Activated gamma-delta T cell (primary cell): ENCODE measurements at regions not wholly inside any gene's neighbourhood (a gene's known extent, or its start where the extent isn't known, plus 50 kb on each side); places are given as distances from the start of the nearest gene placed in this dataset.

Experiments used
- DNase-seq: peaks from one replicate; lab custom pipeline; 2025; lab: John Stamatoyannopoulos, UW

DNA sequence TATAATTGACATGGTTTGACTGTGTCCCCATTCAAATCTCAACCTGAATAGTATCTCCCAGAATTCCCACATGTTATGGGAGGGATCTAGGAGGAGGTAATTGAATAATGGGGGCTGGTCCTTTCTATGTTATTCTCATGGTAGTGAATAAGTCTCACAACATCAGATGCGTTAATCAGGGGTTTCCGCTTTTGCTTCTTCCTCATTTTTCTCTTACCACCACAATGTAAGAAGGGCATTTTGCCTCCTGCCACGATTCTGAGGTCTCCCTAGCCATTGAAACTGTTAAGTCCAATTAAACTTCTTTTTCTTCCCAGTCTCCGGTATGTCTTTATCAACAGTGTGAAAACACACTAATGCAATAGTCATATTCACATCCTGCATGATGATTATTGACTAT, 1073.3 kb upstream of the CDH2 start:
- DNase-seq = no peak

DNA sequence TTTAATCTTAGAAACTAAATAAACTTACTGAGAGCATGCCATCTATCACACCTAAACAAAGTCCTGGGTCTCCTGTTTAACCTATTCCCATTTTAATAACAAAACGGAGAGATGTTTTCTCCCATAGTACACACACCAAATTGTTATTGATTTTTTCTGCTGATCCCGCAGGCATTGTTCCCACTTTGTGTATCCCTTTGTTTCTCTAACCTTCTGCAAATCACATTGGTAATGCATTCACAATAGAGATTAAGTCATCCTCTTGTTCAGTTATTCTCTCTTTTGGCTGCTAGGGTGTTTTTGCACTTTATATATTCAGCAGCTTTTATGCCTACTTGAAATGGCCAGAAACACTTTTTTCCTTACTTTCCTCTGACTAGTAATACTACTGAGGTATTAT, 1071.9 kb upstream of the CDH2 start:
- no peak for DNase-seq

DNA sequence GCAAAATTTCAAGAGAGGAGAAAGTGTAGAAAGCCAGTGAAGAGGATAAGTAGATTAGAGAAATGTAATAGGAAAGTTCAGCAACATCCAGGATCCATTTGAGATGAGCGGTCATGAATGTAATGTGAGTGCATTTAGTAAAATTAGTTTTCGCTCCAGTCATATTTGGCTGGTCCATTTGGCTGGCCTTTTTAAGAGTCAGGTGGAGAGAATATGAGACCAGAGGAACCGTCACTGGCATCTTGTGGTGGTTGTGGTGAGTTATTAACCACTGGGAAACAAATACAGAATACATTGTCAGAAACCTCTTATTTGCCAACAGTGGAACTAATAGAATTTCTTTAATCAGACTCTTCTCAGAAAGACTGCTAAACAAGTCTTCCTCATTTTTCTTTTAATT, 1064.3 kb upstream of the CDH2 start:
- DNase-seq = no peak

GRCh38 chr18:29234751-29235150, 1057.8 kb upstream of the CDH2 start:
- DNase-seq = no peak

DNA sequence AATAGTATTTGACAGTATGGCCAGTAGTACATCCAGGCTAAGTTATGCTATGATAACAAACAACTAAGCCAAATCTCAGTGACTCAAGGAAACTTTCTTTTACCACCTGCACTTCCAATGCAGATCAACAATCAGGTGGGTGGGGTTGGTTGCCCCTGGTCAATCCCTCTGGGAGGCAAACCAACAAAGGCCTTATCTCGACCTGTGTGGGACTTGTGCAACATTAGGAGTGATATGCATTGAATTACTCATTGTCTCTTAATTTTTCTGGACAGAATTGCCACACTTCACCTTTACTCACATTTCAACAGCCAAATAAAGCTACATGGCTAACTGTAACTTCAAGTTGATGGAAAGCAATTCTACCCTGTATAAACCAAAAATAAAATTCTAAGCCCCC, 1049.3 kb upstream of the CDH2 start:
- DNase-seq = no peak

GRCh38 chr18:29225351-29225750, 1048.4 kb upstream of the CDH2 start:
- no peak for DNase-seq

DNA sequence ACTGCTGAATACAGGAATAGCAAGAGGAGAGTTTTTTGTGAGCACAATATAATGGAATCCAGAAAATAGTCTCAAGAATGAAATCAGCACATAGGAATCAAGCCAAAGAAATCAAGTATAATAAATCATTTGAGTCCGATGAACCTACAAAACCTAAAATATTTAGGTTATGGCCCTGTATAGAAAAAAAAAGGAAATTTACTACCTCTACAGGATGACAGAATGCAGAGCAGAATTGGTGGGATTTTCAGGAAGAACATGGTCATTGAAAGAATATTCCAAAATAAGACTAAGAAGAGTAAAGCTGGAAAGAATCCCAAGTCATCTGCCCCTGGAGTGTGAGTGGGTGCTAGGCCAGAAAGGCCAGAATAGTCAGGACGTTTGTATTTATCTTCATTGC, 1041.2 kb upstream of the CDH2 start:
- no peak for DNase-seq

DNA sequence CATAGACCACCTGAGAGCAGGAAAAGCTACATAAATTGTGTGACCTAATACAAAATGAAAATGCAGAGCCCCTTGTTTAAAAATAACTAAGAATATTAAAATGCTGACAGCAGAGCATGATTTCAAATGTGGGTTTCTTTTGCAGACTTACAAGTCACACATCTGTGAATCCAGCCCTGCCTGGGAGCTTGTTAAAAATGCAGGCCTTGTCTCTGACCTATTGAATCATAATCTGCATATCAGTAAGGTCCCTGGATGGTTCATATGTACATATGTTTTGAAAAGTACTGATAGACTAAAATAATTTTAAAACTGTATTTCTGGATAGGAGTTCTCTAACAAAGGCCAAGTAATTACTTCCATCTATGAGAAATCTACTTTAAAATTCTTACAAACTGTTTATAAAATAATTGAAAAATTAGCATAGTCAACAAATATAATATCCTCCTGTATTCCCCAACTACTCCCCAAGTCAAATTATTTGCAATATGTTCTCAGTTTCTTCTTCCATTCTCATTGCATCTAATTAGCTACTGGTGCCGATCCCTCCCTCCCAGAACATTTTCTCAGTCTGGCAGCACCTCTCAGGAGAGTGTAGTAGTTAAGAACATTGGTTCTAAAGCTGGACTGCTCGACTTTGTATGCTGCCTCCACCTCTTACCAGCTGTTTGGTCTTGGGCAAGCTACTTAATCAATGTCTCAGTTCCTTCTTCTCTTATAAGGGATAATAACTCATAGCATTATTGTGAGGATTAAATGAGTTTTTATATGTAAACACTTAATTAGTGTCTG, 1040.4 kb upstream of the CDH2 start:
- DNase-seq = no peak

DNA sequence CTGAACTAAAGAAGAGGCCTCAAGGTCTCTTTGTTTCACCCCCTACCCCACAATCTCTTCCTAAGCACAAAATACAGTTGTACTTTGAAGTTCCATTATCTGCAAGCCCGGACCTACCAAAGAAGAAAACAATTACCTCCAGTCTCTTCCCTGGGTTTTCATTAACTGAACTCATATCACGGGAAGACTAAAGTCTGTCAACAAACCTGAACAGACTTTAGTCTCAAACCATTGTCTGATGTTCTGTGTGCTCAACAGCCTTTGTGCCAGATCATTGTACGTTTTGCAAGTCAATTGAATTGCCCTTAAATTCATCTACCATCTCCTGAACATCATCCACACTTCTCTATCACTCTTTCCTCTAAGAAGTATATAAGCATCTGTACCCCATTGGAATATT, 1021.9 kb upstream of the CDH2 start:
- DNase-seq = no peak

- no peak for DNase-seq
Measured at GRCh38 chr18:29196307-29196706, 1019.4 kb upstream of the CDH2 start.

GRCh38 chr18:29191263-29191662, 1014.3 kb upstream of the CDH2 start:
- no peak for DNase-seq

- no peak for DNase-seq
Measured at GRCh38 chr18:29188760-29189159, 1011.8 kb upstream of the CDH2 start.

- DNase-seq = no peak
Measured at GRCh38 chr18:29185801-29186200, 1008.9 kb upstream of the CDH2 start.

GRCh38 chr18:29184654-29185053, 1007.7 kb upstream of the CDH2 start:
- DNase-seq = no peak

GRCh38 chr18:29181151-29181901, 1004.4 kb upstream of the CDH2 start:
- no peak for DNase-seq

DNA sequence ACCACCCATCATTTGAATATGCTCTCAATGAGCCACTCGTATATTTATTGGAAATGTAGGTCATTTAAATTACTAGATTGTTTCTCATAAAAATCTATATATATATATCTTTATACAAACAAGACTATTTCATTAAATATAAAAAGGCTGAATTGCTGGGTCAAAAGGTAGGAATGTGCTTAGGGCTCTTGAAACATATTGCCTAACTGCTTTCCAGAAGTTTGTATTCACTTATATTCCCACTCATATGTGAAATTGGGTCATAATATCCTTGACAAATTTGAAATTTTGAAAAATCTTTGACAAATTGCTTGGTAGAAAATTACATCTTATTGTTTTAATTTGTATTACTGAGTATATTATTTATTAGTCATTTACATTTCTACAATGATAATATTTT, 999.8 kb upstream of the CDH2 start:
- no peak for DNase-seq

GRCh38 chr18:29174891-29175290, 998.0 kb upstream of the CDH2 start:
- no peak for DNase-seq

- DNase-seq = no peak
Measured at GRCh38 chr18:29172756-29173067, 995.8 kb upstream of the CDH2 start.

DNA sequence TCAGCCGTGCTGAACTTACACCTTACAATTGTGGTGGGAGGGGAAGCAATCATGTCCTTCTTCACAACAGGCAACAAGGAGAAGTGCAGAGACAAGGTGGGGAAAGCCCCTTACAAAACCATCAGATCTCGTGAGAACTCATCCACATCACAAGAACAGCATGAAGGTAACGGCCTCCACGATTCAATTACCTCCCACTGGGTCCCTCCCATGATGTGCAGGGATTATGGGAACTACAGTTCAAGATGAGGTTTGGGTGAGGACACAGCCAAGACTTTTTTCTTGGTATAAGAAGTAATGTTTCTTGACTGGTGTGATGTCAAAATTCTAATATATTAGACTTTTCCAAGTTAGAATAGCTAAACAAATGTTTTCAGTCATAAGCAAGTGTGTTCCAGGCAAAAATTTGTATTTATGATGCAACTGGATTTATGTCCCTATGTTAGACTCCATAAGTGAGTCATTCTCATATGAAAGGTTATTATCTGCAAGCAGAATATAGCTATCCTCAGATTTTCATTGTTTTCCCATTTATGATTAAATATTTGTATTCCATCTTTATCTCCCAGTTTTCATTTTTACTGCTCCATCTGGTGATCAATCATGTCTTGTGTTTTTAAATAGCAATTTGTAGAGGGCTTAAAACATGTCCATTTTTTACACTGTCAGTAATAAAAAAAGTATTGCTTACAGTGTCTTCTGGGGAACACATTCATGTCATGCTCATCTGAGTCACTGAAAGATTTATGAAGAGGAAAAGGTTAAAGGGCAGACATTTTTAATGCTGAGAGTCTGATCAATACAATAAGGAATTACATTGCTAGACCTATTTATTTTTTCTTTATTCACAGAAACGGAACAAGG, 995.2 kb upstream of the CDH2 start:
- DNase-seq = no peak

- no peak for DNase-seq
Measured at GRCh38 chr18:29169599-29169998, 992.7 kb upstream of the CDH2 start.

DNA sequence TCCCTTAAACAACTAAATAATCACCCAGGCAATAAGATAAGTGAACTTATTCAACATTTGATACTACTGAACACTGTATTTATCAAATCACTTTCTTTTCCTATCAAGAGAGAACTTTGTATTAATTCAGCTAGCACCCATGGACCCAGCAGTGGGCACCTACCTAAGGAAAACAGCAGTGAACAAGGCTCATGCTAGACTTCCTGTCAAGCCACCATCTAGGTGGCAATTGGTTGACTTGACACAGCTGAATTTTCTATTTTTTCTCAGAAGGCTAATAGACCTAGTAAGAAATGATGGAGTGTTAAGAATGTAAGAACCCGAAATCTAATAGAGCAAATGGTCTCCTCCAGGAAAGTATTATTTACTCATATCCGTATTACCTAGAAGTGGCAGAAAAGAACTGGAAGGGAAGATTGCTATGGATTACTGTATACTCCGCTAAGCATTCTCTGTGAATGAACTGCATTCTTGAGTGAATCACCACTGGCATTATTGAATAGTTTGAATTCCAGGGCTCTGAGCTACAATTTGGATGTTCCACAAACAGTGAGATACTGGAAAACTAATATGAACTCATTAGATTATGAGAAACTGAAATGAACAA, 988.2 kb upstream of the CDH2 start:
- no peak for DNase-seq

- DNase-seq = no peak
Measured at GRCh38 chr18:29164020-29164706, 987.2 kb upstream of the CDH2 start.
